Activated CD4-positive, alpha-beta memory T cell treated with anti-CD3 and anti-CD28 coated beads, Interleukin-2, amount 10 ng/mL, durations not matched to agents 7 days and 5 days (primary cell): ENCODE measurements at regions not wholly inside any gene's neighbourhood (a gene's known extent, or its start where the extent isn't known, plus 50 kb on each side); places are given as distances from the start of the nearest gene placed in this dataset.

Experiments used
- CTCF ChIA-PET: fragments of 350-600 bp; sonication (Branson Sonifier 250); formaldehyde crosslinking; loops from one replicate; lab custom pipeline; 2021; ENCODE audit warnings: antibody characterized with exemption, inconsistent platforms; lab: Charles Lee
- POLR2A ChIA-PET: fragments of 350-600 bp; sonication (Branson Sonifier 250); formaldehyde crosslinking; loops from one replicate; lab custom pipeline; 2021; ENCODE audit warnings: antibody characterized with exemption; lab: Charles Lee
- DNase-seq: peaks from one replicate; pipeline ENCODE4 v3.0.0-alpha.2; 2020
- H3K27ac Mint-ChIP-seq: one replicate; pipeline ENCODE4 v1.8.0; 2021; ENCODE audit warnings: mild to moderate bottlenecking, mixed read lengths
- H3K27me3 Mint-ChIP-seq: one replicate; pipeline ENCODE4 v1.8.0; 2021; ENCODE audit warnings: mixed read lengths
- H3K36me3 Mint-ChIP-seq: one replicate; pipeline ENCODE4 v1.8.0; 2021; ENCODE audit warnings: low read depth, mixed read lengths
- H3K4me1 Mint-ChIP-seq: one replicate; pipeline ENCODE4 v1.8.0; 2021; ENCODE audit warnings: mixed read lengths
- H3K4me3 Mint-ChIP-seq: one replicate; pipeline ENCODE4 v1.8.0; 2021; ENCODE audit warnings: mild to moderate bottlenecking, mixed read lengths
- H3K9me3 Mint-ChIP-seq: one replicate; pipeline ENCODE4 v1.8.0; 2021; ENCODE audit warnings: mixed read lengths

DNA sequence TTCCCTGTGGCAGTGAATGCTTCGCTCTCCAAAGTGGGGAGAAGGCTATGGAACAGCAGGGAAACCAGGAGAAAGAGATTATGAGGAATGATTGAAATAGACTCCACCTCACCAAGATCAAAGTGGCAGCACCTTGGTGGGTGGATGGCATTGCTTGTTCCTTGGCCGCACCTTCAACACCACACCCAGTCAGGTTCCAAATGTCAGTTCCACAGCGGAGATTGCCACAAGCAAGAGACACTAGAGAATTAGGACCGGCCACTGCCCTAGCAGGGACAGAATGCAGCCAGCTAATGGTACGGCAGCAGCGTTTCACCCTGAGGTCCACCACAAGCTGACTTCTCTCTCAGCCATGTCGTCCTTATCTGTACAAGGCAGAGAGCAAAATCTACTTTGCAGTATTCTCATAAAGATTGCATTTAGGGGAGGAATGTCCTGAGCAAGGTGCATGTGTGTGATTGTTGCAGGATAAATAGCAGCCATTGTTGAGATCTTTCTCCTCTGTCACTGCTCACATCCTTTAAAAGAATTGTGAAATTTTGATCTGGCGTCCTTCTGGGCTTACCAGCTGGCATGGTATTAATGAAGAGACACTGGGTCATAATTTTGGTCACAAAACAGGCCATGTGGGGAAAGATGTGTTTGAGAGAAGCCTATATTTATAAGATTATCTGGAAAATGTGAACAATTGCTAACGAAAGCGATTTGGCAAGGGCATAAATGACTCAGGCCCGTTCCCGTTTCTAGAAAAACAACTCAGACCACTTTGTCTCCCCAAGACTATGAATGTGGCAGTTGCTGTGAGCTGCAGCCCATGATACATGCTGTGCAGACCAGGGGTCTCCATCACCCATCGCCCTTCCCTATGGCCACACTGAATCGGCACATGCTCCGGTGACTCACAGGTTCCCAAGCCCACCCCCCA, 228.6 kb upstream of the ID2 start:
- CTCF ChIA-PET: interaction anchor here (1.5 kb wide), 1 partner anchor 728 kb away, joined by 3 read pairs; no protein-coding TSS in a partner anchor
- no peak overlapping the region for H3K4me3 Mint-ChIP-seq
- peaks cover 18% of the 10 kb centered on the region for H3K36me3 Mint-ChIP-seq
- POLR2A ChIA-PET: interaction anchor here (0.8 to 2.3 kb wide), 4 partner anchors 22 to 116 kb away, joined by 3 to 5 read pairs (median 4); no protein-coding TSS in a partner anchor
- peak; percentile 15 for DNase-seq
- peaks cover 44% of the 10 kb centered on the region for H3K4me1 Mint-ChIP-seq
- H3K27ac Mint-ChIP-seq: no peak overlapping the region
- peaks cover 4% of the 10 kb centered on the region for H3K9me3 Mint-ChIP-seq
- H3K27me3 Mint-ChIP-seq: no peaks in the 10 kb centered on the region

DNA sequence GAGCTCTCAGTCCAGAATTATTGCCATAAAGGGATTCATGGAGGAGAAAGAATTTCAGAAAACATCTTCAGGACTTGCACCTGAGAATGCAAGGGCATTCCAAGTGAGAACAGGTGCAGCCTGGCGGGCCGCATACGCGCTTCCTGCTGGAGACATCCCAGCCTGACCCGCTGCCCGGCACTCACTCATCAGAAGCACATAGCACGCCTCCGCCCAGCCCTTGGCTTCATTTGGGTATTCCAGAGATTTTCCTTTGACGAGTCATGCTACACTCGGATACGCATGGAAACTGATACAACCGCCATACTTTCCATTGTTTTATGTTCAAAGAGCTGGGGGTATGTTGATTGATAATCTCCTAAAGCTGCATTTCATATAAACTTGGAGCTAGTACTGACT, 228.0 kb upstream of the ID2 start:
- no peak overlapping the region for H3K27ac Mint-ChIP-seq
- peaks cover 18% of the 10 kb centered on the region for H3K36me3 Mint-ChIP-seq
- no peak for DNase-seq
- H3K9me3 Mint-ChIP-seq: peaks cover 4% of the 10 kb centered on the region
- no peak overlapping the region for H3K4me3 Mint-ChIP-seq
- CTCF ChIA-PET: interaction anchor here (1.2 to 1.5 kb wide), 2 partner anchors 91 to 728 kb away, joined by 3 read pairs; no protein-coding TSS in a partner anchor
- H3K4me1 Mint-ChIP-seq: peaks cover 50% of the 10 kb centered on the region
- no peaks in the 10 kb centered on the region for H3K27me3 Mint-ChIP-seq
- POLR2A ChIA-PET: interaction anchor here (0.8 to 5.1 kb wide), 6 partner anchors 22 to 228 kb away, joined by 3 to 29 read pairs (median 4); partner anchors contain the start of gene ID2

DNA sequence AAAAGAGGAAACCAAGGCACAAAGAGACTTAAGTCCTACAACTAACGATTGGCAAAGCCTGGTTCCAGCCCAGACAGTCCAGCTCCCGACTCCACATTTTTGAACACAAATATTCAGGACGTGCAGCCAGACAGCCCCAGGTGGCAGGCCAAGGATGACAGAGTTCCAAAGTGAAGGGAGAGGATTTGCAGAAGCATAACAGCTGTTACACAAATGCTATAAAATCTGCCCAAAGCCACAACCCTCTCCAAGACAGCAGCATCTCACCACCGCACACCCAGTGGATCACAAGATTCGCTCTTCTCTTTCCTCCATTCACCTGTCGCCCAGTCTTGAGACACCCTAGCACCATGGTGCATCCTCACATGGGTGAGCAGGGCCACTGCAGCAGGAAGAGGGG, 227.1 kb upstream of the ID2 start:
- H3K27ac Mint-ChIP-seq: peak overlapping the region; percentile 23
- POLR2A ChIA-PET: interaction anchor here (0.9 to 5.1 kb wide), 5 partner anchors 16 to 227 kb away, joined by 3 to 29 read pairs (median 4); partner anchors contain the start of gene ID2
- peak overlapping the region; percentile 82 for H3K4me3 Mint-ChIP-seq
- peaks cover 58% of the 10 kb centered on the region for H3K4me1 Mint-ChIP-seq
- no peak for DNase-seq
- peaks cover 23% of the 10 kb centered on the region for H3K36me3 Mint-ChIP-seq
- no peaks in the 10 kb centered on the region for H3K27me3 Mint-ChIP-seq
- peaks cover 4% of the 10 kb centered on the region for H3K9me3 Mint-ChIP-seq
- CTCF ChIA-PET: interaction anchor here (1.2 kb wide), 1 partner anchor 90 kb away, joined by 3 read pairs; no protein-coding TSS in a partner anchor

DNA sequence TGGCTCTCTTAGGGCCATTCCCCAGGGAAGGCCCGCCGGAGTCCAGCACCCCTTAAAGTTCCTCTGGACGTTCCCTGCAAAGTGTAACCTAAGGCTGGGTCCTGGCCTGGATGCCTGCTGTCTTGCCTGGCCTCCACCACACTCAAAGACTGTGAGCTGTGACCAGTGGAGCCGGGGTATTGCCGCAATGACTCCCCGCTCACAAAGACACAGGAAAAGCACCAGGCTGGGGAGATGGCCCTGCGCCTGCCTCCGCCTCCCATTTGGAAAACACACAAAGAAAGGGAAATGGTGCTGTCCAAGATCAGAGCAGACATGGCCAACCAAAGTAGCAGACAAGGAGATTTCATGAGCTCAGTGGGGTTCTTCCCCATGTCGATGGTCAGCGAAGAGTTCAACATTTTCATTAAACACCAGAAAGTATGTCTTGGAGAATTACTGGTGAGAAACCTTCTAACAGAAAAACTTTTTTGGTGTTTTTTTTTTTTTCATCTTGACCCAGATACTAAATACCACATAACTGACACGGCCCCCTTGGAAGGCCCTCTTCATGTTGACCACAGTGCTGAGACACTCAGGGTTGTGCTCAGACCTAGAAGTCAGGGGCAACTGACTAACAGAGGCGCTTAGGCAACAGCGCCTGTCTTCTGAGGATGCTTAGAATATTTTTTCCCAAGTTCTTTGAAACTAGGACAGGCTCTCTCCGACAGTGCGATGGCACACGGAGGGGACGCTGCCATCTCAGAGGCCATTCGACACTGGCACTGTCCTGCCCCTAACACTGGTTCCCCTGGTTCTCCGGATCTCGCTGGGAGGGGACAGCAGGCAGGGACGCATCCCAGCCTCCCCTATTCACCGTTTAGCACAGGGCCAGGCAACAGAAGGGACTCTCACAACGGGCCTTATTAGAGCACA, 226.4 kb upstream of the ID2 start:
- no peaks in the 10 kb centered on the region for H3K27me3 Mint-ChIP-seq
- peaks cover 27% of the 10 kb centered on the region for H3K36me3 Mint-ChIP-seq
- no peak for DNase-seq
- ChIA-PET POLR2A (interaction anchor here (0.9 to 5.1 kb wide), 8 partner anchors 15 to 226 kb away, joined by 3 to 29 read pairs (median 4); partner anchors contain the start of gene ID2), CTCF (interaction anchor here (0.9 kb wide), 1 partner anchor 90 kb away, joined by 5 read pairs; no protein-coding TSS in a partner anchor)
- peak overlapping the region; percentile 98 for H3K27ac Mint-ChIP-seq
- peak overlapping the region; percentile 82 for H3K4me3 Mint-ChIP-seq
- peaks cover 4% of the 10 kb centered on the region for H3K9me3 Mint-ChIP-seq
- H3K4me1 Mint-ChIP-seq: peaks cover 61% of the 10 kb centered on the region

DNA sequence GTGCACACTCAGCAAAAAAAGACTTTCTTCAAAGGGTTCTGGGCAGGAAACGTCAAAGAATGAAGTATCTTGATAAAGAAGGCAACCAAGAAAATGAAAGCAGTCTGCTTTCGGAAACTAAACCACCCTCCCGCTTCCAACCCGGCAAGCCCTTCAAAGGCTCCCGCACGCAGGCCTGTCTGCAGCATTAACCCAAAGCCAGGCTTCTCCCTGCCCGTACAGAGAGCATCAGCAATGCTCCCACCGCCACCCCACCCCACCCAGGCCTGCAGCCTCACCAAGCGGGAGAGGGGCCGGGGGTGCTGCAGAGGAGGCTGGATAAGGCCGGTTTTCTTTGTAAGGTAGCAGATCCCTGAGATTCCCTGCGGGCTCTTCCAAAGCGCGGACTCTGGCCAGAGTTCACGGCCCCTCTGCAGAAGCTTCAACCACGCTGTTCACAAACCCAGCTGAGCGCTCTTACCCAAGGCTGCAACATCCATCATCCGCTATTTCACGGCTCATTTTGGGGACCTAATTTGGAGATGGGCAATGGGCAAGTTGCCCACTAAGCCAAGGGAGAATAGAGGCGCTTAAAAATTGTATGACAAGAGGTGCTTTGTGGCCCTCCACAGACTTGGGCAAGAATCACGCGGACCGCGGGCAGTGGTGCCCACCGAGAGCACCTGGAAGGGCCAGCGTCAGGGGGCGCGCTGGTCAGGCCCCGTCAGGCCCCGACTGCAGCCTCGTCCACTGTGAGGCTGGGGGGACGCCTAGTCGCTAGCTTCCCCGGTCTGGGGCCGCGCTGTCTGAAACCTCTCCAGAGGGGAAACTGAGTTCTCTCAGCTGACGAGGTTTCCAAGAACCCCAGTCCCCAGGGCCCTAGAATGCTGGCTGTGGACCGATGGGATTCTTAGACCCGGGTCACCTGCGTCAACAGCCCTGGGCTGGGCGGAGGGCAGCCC, 225.4 kb upstream of the ID2 start:
- peaks cover 31% of the 10 kb centered on the region for H3K36me3 Mint-ChIP-seq
- H3K27me3 Mint-ChIP-seq: no peaks in the 10 kb centered on the region
- DNase-seq: peak; percentile 71
- CTCF ChIA-PET: interaction anchor here (0.9 kb wide), 1 partner anchor 89 kb away, joined by 5 read pairs; no protein-coding TSS in a partner anchor
- H3K4me1 Mint-ChIP-seq: peaks cover 64% of the 10 kb centered on the region
- H3K9me3 Mint-ChIP-seq: peaks cover 1% of the 10 kb centered on the region
- POLR2A ChIA-PET: interaction anchor here (0.8 to 5.1 kb wide), 9 partner anchors 15 to 229 kb away, joined by 3 to 29 read pairs (median 3); partner anchors contain the start of gene ID2
- peak overlapping the region; percentile 82 for H3K4me3 Mint-ChIP-seq
- H3K27ac Mint-ChIP-seq: peak overlapping the region; percentile 98

DNA sequence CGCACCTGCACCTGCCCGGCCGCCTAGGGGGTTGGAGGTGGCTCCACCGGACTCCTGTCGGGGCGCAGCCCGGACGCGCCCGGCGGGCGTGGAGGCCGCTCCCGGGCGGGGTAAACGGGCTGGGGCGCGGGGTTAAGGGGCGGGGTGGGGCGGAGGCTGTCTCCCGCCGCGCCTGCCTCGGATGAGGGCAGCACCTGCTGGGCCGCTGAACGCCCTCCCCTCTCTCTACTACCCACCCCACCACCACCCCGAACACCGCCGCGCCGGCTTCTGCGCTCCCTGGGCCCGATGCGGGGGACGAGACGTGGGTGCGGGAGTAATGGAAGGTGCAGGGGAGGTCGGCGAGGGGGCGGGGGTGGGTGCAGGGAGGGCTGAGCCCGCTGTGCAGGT, 224.8 kb upstream of the ID2 start:
- CTCF ChIA-PET: no interaction called here
- peak; percentile 68 for DNase-seq
- Mint-ChIP-seq H3K9me3 (no peaks in the 10 kb centered on the region), H3K27ac (peak overlapping the region; percentile 89), H3K4me1 (peaks cover 67% of the 10 kb centered on the region), H3K27me3 (no peaks in the 10 kb centered on the region), H3K4me3 (peak overlapping the region; percentile 72), H3K36me3 (peaks cover 33% of the 10 kb centered on the region)
- POLR2A ChIA-PET: interaction anchor here (0.8 to 5.1 kb wide), 9 partner anchors 15 to 228 kb away, joined by 3 to 29 read pairs (median 4); partner anchors contain the start of gene ID2

DNA sequence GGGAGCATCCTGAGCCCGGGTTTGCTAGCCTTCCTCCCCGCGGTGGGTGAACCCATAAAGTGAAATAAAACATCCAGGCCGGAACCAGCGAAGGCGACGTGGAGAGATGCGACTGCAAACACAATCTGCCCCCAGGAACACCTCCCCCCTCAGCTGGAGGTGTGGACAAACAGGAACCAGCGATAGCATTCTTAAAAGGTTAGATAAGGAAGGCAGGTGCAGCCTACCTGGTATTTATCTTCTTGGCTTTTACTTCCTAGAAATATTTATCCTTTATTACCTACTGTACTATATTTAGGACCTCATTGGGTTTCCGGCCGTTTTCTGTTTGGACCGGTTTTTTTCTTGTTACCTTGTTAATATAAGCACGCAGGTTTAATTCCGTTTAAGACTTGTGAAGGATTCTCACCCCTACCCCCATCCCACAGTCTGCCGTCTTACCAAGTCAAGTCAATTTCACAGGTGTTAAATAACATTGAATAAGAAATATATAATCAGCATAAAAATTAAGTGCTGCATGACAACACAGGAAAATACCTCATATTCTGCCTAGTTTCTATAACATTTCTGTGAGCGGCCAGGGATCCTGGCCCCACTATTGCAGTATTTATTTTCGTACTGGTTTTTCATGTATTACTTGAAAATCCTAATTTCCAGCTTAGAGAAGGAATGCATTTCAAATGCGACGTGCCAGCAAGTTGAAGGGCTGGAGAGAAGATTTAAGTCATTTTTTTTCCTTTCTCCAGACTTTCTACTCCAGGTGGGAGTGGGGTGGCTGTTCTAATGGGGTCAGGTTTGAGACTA, 224.0 kb upstream of the ID2 start:
- H3K4me1 Mint-ChIP-seq: peaks cover 73% of the 10 kb centered on the region
- H3K27ac Mint-ChIP-seq: peak overlapping the region; percentile 89
- H3K36me3 Mint-ChIP-seq: peaks cover 40% of the 10 kb centered on the region
- ChIA-PET POLR2A (interaction anchor here (0.8 to 5.1 kb wide), 7 partner anchors 14 to 224 kb away, joined by 3 to 29 read pairs (median 4); partner anchors contain the start of gene ID2), CTCF (interaction anchor here (1.7 kb wide), 1 partner anchor 87 kb away, joined by 4 read pairs; no protein-coding TSS in a partner anchor)
- H3K9me3 Mint-ChIP-seq: no peaks in the 10 kb centered on the region
- peak; percentile 61 for DNase-seq
- no peaks in the 10 kb centered on the region for H3K27me3 Mint-ChIP-seq
- H3K4me3 Mint-ChIP-seq: peak overlapping the region; percentile 72

DNA sequence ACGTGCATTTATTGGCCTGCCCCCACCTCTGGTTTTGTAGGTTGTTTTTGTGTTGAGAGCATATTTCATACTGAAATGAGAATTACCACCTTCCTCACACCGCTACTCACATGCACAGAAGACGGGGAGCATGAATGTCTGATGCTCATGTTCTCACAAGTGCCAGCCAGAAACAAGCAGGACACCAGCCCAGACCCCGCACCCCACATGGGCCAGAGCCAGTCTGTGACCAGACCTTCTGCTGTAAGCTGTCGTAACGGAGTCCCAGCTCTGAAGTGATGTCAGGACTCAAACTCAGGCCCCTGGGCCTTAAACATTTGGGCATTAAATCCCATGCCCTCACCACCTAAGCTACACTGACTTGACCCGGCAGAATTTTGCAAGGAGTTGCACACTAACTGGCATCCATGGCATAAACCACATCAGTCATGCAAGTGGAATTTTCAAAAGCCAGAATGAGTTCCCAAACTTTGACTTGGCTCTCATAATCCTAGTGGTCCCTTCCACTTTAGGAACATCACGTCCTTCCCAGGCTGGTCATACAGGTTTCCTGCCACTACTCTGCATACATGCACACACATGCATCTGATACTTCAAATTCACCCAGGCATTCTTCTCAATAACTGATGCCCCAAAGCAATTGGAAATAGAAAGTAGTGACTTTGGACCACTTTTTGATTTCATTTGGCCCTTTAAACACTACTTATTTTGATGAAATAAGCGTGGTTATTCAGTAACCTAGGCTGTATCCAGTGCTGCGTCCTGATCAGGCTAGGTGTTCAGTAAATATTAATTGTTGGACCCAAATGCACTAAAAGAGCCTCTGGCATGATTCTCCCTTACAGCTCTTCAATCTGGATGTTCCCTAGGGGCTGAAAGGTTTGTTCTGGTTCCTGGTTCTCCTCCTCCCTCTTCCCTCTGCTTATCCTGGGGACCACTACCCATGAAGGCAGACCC, 223.1 kb upstream of the ID2 start:
- H3K9me3 Mint-ChIP-seq: no peaks in the 10 kb centered on the region
- peak overlapping the region; percentile 72 for H3K4me3 Mint-ChIP-seq
- H3K27ac Mint-ChIP-seq: peak overlapping the region; percentile 89
- peaks cover 41% of the 10 kb centered on the region for H3K36me3 Mint-ChIP-seq
- ChIA-PET POLR2A (interaction anchor here (1.1 to 5.1 kb wide), 6 partner anchors 13 to 223 kb away, joined by 3 to 29 read pairs (median 4); partner anchors contain the start of gene ID2), CTCF (interaction anchor here (1.7 kb wide), 1 partner anchor 86 kb away, joined by 4 read pairs; no protein-coding TSS in a partner anchor)
- no peaks in the 10 kb centered on the region for H3K27me3 Mint-ChIP-seq
- no peak for DNase-seq
- H3K4me1 Mint-ChIP-seq: peaks cover 68% of the 10 kb centered on the region

DNA sequence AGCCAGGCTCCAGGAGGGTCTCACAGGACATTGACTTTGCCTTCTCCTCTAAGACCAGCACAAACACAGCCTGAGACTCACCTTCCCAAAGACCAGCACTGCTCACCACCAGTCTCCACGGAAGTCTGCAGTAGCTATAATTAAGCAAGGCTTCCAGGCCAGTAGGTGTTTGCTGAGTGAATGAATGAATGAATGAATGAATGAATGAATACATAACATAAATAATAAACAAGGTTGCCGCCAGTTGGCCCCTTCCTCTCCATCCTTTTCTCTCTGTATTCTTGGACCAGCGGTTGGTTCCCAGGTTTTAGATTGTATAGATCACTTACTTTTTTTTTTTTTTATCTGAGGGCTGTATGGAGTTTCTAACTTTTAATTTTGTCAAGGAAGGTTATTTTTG, 222.4 kb upstream of the ID2 start:
- Mint-ChIP-seq H3K36me3 (peaks cover 39% of the 10 kb centered on the region), H3K9me3 (no peaks in the 10 kb centered on the region), H3K4me1 (peaks cover 62% of the 10 kb centered on the region), H3K4me3 (no peak overlapping the region), H3K27me3 (no peaks in the 10 kb centered on the region), H3K27ac (peak overlapping the region; percentile 13)
- ChIA-PET POLR2A (interaction anchor here (1.1 to 4.3 kb wide), 3 partner anchors 12 to 74 kb away, joined by 3 to 23 read pairs (median 3); no protein-coding TSS in a partner anchor), CTCF (interaction anchor here (1.7 kb wide), 1 partner anchor 85 kb away, joined by 4 read pairs; no protein-coding TSS in a partner anchor)
- DNase-seq: no peak
